ENCODE measurements at regions not wholly inside any gene's neighbourhood (a gene's known extent, or its start where the extent isn't known, plus 50 kb on each side); places are given as distances from the start of the nearest gene placed in this dataset.
A peak's percentile ranks its signal among the peaks of the same experiment; 100 is the strongest.
"Not testable (repeated sequence)": the region's sequence is repeated elsewhere in the genome, so short reads cannot be mapped to it uniquely, and the experiment has no call there.

GRCh38 chr6:141199074-141199473, 933.7 kb upstream of the GJE1 start:
- DNase-seq (ENCODE audit: low read depth, low spot score), result no peak
- Histone ChIP-seq H3K27me3 (ENCODE audit: control insufficient read depth, insufficient read depth, low read length) (no peaks in the 10 kb centered on the region), H3K27ac (ENCODE audit: low read length) (no peak overlapping the region), H3K9me3 (ENCODE audit: control insufficient read depth, insufficient read depth, low read length) (no peaks in the 10 kb centered on the region), H3K4me3 (ENCODE audit: low read length) (no peak overlapping the region), H3K4me1 (ENCODE audit: control insufficient read depth, insufficient read depth, low read length) (no peaks in the 10 kb centered on the region; the same call in none of the 2 replicates), H3K36me3 (ENCODE audit: control insufficient read depth, insufficient read depth, low read length) (no peaks in the 10 kb centered on the region)
- no CpG with 5 or more reads among the region's 1 CpG for whole genome bisulfite sequencing (ENCODE audit: insufficient coverage, insufficient read length)

- no CpG with 5 or more reads among the region's 6 CpGs for WGBS (ENCODE audit: insufficient coverage, insufficient read length)
- Histone ChIP-seq H3K27ac (ENCODE audit: low read length) (no peak overlapping the region), H3K4me1 (ENCODE audit: control insufficient read depth, insufficient read depth, low read length) (no peaks in the 10 kb centered on the region; the same call in none of the 2 replicates), H3K9me3 (ENCODE audit: control insufficient read depth, insufficient read depth, low read length) (no peaks in the 10 kb centered on the region; the same call in 1 of the 2 replicates), H3K27me3 (ENCODE audit: control insufficient read depth, insufficient read depth, low read length) (no peaks in the 10 kb centered on the region), H3K4me3 (ENCODE audit: low read length) (no peak overlapping the region), H3K36me3 (ENCODE audit: control insufficient read depth, insufficient read depth, low read length) (no peaks in the 10 kb centered on the region)
- DNase-seq (ENCODE audit: low read depth, low spot score), result no peak
Observed at GRCh38 chr6:141195251-141195832, 937.4 kb upstream of the GJE1 start.

- no CpG with 5 or more reads among the region's 9 CpGs for WGBS (ENCODE audit: insufficient coverage, insufficient read length)
- no peak overlapping the region for H3K4me3 ChIP-seq (ENCODE audit: low read length)
- H3K9me3 ChIP-seq (ENCODE audit: control insufficient read depth, insufficient read depth, low read length), result peaks cover 2% of the 10 kb centered on the region; the same call in 1 of the 2 replicates
- H3K27me3 ChIP-seq (ENCODE audit: control insufficient read depth, insufficient read depth, low read length), result no peaks in the 10 kb centered on the region
- no peaks in the 10 kb centered on the region for H3K4me1 ChIP-seq (ENCODE audit: control insufficient read depth, insufficient read depth, low read length)
- no peaks in the 10 kb centered on the region; the same call in 1 of the 2 replicates for H3K36me3 ChIP-seq (ENCODE audit: control insufficient read depth, insufficient read depth, low read length)
- H3K27ac ChIP-seq (ENCODE audit: low read length), result no peak overlapping the region
- DNase-seq (ENCODE audit: low read depth, low spot score), result no peak
Observed at GRCh38 chr6:141183368-141183767, 949.4 kb upstream of the GJE1 start.

- not testable (repeated sequence) for H3K4me1 ChIP-seq (ENCODE audit: control insufficient read depth, insufficient read depth, low read length); H3K27me3 ChIP-seq (ENCODE audit: control insufficient read depth, insufficient read depth, low read length); H3K27ac ChIP-seq (ENCODE audit: low read length); H3K9me3 ChIP-seq (ENCODE audit: control insufficient read depth, insufficient read depth, low read length); DNase-seq (ENCODE audit: low read depth, low spot score); H3K4me3 ChIP-seq (ENCODE audit: low read length); H3K36me3 ChIP-seq (ENCODE audit: control insufficient read depth, insufficient read depth, low read length)
- no CpG with 5 or more reads among the region's 5 CpGs for WGBS (ENCODE audit: insufficient coverage, insufficient read length)
Observed at GRCh38 chr6:141175458-141175857, 957.3 kb upstream of the GJE1 start.

GRCh38 chr6:141174932-141175331, 957.8 kb upstream of the GJE1 start:
- Histone ChIP-seq H3K4me1 (ENCODE audit: control insufficient read depth, insufficient read depth, low read length) (no peaks in the 10 kb centered on the region), H3K27ac (ENCODE audit: low read length) (no peak overlapping the region), H3K4me3 (ENCODE audit: low read length) (no peak overlapping the region), H3K36me3 (ENCODE audit: control insufficient read depth, insufficient read depth, low read length) (no peaks in the 10 kb centered on the region), H3K27me3 (ENCODE audit: control insufficient read depth, insufficient read depth, low read length) (no peaks in the 10 kb centered on the region), H3K9me3 (ENCODE audit: control insufficient read depth, insufficient read depth, low read length) (no peaks in the 10 kb centered on the region; the same call in 1 of the 2 replicates)
- no CpG with 5 or more reads among the region's 18 CpGs for WGBS (ENCODE audit: insufficient coverage, insufficient read length)
- no peak for DNase-seq (ENCODE audit: low read depth, low spot score)

- Histone ChIP-seq H3K27me3 (ENCODE audit: control insufficient read depth, insufficient read depth, low read length) (no peaks in the 10 kb centered on the region), H3K27ac (ENCODE audit: low read length) (no peak overlapping the region), H3K36me3 (ENCODE audit: control insufficient read depth, insufficient read depth, low read length) (no peaks in the 10 kb centered on the region), H3K4me3 (ENCODE audit: low read length) (no peak overlapping the region), H3K9me3 (ENCODE audit: control insufficient read depth, insufficient read depth, low read length) (no peaks in the 10 kb centered on the region; the same call in 1 of the 2 replicates), H3K4me1 (ENCODE audit: control insufficient read depth, insufficient read depth, low read length) (no peaks in the 10 kb centered on the region)
- no peak for DNase-seq (ENCODE audit: low read depth, low spot score)
Observed at GRCh38 chr6:141173529-141173928, 959.2 kb upstream of the GJE1 start.

GRCh38 chr6:141169419-141169818, 963.3 kb upstream of the GJE1 start:
- peak; percentile 22 for DNase-seq (ENCODE audit: low read depth, low spot score)
- no peaks in the 10 kb centered on the region for H3K36me3 ChIP-seq (ENCODE audit: control insufficient read depth, insufficient read depth, low read length)
- no peak overlapping the region for H3K4me3 ChIP-seq (ENCODE audit: low read length)
- H3K27me3 ChIP-seq (ENCODE audit: control insufficient read depth, insufficient read depth, low read length), result no peaks in the 10 kb centered on the region
- H3K27ac ChIP-seq (ENCODE audit: low read length), result no peak overlapping the region
- no CpG with 5 or more reads among the region's 1 CpG for WGBS (ENCODE audit: insufficient coverage, insufficient read length)
- no peaks in the 10 kb centered on the region; the same call in 1 of the 2 replicates for H3K4me1 ChIP-seq (ENCODE audit: control insufficient read depth, insufficient read depth, low read length)
- H3K9me3 ChIP-seq (ENCODE audit: control insufficient read depth, insufficient read depth, low read length), result no peaks in the 10 kb centered on the region

- H3K4me1 ChIP-seq (ENCODE audit: control insufficient read depth, insufficient read depth, low read length), result no peaks in the 10 kb centered on the region; the same call in 1 of the 2 replicates
- DNase-seq (ENCODE audit: low read depth, low spot score), result no peak
- H3K9me3 ChIP-seq (ENCODE audit: control insufficient read depth, insufficient read depth, low read length), result no peaks in the 10 kb centered on the region
- no CpG with 5 or more reads among the region's 20 CpGs for WGBS (ENCODE audit: insufficient coverage, insufficient read length)
- no peak overlapping the region for H3K4me3 ChIP-seq (ENCODE audit: low read length)
- no peak overlapping the region for H3K27ac ChIP-seq (ENCODE audit: low read length)
- no peaks in the 10 kb centered on the region for H3K27me3 ChIP-seq (ENCODE audit: control insufficient read depth, insufficient read depth, low read length)
- no peaks in the 10 kb centered on the region for H3K36me3 ChIP-seq (ENCODE audit: control insufficient read depth, insufficient read depth, low read length)
Observed at GRCh38 chr6:141167945-141168344, 964.8 kb upstream of the GJE1 start.

- H3K27me3 ChIP-seq (ENCODE audit: control insufficient read depth, insufficient read depth, low read length), result no peaks in the 10 kb centered on the region
- H3K4me3 ChIP-seq (ENCODE audit: low read length), result no peak overlapping the region
- WGBS (ENCODE audit: insufficient coverage, insufficient read length), result no CpG with 5 or more reads among the region's 1 CpG
- no peaks in the 10 kb centered on the region for H3K36me3 ChIP-seq (ENCODE audit: control insufficient read depth, insufficient read depth, low read length)
- H3K4me1 ChIP-seq (ENCODE audit: control insufficient read depth, insufficient read depth, low read length), result no peaks in the 10 kb centered on the region; the same call in 1 of the 2 replicates
- no peak overlapping the region for H3K27ac ChIP-seq (ENCODE audit: low read length)
- no peak for DNase-seq (ENCODE audit: low read depth, low spot score)
- H3K9me3 ChIP-seq (ENCODE audit: control insufficient read depth, insufficient read depth, low read length), result no peaks in the 10 kb centered on the region
Observed at GRCh38 chr6:141165002-141165665, 967.6 kb upstream of the GJE1 start.

- Histone ChIP-seq H3K27ac (ENCODE audit: low read length) (no peak overlapping the region), H3K4me1 (ENCODE audit: control insufficient read depth, insufficient read depth, low read length) (no peaks in the 10 kb centered on the region; the same call in 1 of the 2 replicates), H3K36me3 (ENCODE audit: control insufficient read depth, insufficient read depth, low read length) (no peaks in the 10 kb centered on the region), H3K27me3 (ENCODE audit: control insufficient read depth, insufficient read depth, low read length) (no peaks in the 10 kb centered on the region), H3K4me3 (ENCODE audit: low read length) (no peak overlapping the region), H3K9me3 (ENCODE audit: control insufficient read depth, insufficient read depth, low read length) (no peaks in the 10 kb centered on the region)
- no CpG with 5 or more reads among the region's 4 CpGs for WGBS (ENCODE audit: insufficient coverage, insufficient read length)
- no peak for DNase-seq (ENCODE audit: low read depth, low spot score)
Observed at GRCh38 chr6:141164042-141164743, 968.5 kb upstream of the GJE1 start.

All from iPS DF 6.9 (cell line).